T-helper 1 cell (primary cell): ENCODE measurements at regions not wholly inside any gene's neighbourhood (a gene's known extent, or its start where the extent isn't known, plus 50 kb on each side); places are given as distances from the start of the nearest gene placed in this dataset.
A peak's percentile ranks its signal among the peaks of the same experiment; 100 is the strongest.

Source experiments
- DNase-seq, 5 donors: peaks; one replicate each; pipeline ENCODE4 v3.0.0-alpha.2; 2012 to 2020

DNA sequence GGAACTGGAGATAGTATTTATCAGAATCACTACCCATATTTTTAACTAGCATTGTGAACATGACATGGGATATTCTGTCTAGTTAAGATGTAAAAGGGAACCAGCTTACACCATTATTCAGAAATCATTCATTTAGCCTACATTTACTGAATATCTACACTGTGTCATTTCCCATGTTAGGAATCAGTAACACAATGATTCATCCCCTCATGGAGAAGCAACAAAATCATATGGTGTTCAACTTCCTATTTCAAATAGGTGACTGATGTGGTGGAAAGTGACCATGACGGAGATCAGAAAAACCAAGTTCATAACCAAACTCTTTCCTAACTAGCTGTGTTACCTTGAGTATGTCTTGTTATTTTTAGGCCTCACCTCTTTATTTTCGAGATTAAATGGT is 550.0 kb upstream of the TUSC1 start:
- DNase-seq, result no peak

DNA sequence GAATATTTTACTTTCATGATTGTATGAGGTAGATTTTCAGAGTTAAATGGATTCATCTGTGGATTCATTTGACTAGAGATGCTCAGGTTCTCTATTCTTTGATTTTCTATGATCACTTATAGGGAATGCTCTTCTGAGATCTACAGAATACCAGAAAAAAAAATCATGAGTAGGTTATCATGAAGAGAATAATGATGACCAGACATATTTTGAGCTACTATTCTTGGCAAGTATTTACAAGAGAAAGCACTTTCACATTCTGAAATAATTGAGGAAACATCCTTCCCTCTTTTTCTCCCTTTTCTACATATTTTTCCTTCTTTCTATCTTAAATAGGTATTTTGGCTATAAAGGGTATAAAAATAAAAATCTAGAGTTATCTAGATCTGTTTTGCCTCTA is 543.0 kb upstream of the TUSC1 start:
- DNase-seq, result no peak

DNA sequence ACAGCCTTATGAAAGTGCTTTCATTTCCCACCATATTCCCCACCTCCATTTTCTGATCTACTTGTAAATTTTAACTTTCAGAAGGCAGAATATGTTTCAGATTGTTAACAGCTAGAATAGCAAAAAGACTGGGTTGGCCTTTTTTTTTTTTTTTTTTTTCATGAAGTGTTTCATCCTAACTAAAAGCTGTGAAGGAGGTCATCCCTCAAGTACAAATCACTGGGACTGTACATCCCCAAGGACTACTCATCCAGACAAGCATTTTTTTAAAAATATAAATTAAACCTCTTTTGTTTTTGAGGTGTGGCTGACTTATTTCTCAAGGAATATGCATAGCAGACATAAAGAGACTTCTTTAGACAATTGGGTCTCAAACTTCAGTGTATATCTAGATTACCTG is 542.1 kb upstream of the TUSC1 start:
- no peak for DNase-seq

DNA sequence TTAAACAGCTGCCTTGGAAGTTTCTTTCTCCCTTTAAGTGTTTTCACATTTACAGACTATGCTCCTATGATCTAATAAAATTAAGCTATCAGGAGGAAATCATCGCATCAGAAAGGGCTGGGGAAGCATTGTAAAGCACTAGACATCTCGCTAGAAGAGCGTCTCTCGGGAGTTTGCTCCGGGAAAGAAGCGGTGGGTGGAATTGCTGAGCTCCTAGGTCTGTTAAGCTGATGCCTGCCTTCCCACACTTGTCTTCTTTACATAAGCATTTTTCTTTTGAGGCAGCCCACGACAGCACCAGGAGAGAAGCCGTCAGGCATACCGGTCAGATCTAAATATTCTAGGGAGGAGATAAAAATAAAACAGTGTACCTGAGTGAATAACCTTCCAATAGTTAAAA is 541.7 kb upstream of the TUSC1 start:
- DNase-seq, result no peak

DNA sequence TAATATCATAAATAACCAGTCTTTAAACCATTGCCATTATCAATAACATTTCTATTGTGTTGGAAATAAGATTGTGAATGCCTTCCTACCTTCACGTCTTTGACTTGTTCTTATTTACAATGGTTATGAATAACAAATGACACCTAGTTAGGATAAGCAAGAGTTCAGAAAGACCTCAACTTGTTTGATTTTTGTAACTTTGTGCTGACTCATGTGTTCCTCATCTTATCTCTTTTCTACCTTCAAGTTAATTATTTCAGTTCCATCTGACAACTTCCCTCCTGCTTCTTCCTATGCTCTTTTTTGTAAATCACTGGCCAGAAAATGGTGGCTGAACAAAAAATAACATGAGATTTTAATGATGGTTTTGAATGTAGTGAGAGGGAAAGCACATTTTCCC is 538.5 kb upstream of the TUSC1 start:
- DNase-seq, result no peak

DNA sequence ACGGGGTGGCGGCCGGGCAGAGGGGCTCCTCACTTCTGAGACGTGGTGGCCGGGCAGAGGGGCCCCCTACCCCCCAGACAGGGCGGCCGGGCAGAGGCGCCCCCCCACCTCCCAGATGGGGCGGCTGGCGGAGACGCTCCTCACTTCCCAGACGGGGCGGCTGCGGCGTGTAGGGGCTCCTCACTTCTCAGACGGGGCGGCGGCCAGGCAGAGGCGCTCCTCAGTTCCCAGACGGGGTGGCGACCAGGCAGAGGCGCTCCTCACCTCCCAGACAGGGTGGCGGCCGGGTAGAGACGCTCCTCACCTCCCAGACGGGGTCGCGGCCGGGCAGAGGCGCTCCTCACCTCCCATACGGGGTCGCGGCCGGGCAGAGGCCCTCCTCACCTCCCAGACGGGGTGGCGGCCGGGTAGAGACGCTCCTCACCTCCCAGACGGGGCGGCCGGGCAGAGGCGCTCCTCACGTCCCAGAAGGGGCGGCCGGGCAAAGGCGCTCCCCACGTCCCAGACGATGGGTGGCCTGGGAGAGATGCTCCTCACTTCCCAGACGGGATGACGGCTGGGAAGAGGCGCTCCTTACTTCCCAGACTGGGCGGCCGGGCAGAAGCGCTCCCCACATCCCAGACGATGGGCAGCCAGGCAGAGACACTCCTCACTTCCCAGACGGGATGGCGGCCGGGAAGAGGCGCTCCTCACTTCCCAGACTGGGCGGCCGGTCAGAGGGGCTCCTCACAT is 536.6 kb upstream of the TUSC1 start:
- peak in 1 of 5 donors; percentile 0 for DNase-seq

DNA sequence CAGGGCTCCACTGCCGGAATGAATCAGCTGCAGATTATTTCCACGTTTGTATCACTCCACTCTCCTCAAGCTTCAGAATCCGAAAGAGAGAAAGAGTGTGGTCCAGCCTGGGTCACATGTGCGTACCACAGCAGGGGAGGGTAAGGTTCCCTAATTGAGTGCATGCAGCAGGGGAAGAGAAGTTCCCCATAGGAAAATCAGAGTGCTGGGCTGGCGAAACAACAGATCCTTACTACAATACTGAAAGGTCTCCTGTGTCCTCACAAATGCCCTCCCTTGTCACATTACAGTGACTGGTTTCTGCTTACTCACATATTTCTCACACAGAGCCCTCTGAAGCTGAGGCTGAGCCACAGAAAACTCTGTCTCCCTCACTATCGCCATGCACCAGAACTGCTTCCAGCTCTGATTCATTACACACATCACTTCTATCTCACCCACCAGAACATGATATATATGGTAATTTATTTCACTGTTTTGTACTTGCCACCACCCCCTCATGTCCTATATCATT is 532.2 kb upstream of the TUSC1 start:
- no peak for DNase-seq

DNA sequence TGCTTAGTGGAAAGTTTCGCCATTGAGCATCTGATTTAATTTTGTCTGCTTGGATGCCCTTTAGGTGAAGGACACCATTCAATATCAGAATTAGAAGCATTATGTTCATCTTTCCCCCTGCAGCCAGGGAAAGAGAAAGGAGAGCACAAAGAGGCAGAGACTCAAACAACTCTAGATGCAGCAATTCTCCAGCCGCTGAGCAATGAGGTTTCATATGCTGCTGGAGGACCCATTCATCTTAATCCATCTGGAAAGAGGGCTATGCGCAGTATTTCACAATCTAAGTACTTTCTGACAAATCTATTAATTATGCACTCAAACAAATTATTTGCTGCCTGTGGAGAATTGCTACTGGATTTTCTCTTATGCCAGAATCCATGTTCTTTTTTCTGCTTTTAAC is 527.0 kb upstream of the TUSC1 start:
- DNase-seq, result no peak

DNA sequence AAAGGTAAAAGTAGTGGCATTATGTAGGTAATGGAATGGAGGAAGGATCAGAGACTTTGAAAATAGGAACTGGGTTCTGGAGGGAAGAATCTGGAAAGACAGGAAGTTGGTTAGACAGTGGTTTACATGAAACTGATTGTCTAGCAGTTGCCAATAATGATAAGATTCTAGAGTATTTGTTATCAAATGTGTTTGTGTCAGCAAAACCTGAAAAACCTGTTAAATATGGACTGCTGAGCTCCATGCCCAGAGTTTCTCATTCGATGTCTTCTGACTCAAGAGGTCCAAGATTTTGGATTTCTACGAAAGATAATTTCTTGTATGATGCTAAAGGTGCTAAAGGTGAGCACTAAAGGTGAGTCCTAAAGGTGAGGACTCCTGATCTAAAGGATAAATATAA is 515.0 kb upstream of the TUSC1 start:
- no peak for DNase-seq

DNA sequence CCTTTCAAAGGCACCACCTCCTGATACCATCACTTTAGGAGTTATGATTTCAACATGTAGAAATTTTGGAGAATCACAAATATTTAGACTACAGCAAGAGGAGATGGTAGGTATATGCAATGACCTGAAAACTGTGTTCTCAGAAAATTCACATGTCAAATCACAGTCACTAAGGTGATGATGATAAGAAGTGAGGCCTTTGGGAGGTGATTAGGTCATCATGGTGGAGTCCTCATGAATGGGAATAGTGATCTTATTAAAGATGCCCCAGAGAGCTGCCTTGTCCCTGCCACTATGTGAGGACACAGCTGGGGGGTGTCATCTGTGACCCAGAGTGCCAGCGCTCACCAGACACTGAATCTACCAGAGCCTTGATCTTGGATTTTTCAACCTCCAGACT is 513.5 kb upstream of the TUSC1 start:
- DNase-seq, result no peak

DNA sequence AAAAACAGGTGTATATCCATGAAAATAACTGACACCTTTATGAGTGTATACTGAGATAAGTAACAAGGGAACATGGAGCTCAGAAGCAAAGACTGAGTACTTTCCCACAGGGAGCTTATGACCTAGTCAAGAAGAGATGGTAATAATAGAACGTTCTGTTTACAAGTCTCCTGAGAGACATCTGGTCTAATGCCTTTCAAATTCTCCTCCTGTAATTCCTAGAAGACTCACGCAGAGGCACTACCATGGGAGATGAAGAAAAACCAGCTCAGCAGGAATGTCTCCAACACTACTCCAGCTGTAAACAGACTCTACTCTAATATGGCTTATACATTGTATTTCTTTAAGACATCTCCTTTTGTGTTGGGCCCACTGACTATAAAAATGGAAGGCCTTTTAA is 503.6 kb upstream of the TUSC1 start:
- DNase-seq, result no peak

DNA sequence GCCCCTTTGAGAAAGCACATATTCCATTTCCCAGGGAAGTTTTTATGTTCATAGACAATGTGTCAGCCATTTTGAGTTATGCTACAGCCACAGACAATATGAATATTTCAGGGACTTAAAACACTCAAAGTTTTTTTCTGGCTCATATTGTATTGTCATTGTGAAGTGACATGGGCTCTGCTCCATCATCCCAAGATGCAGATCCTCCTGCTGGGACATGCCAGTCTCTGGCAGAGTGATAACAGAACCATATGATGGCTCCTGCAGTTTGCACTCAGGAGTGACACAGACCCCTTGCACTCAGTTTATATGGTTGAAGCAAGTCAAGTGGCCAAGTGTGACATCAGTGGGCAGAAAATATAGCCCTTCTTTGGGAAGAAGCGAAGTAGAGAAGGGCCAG is 498.4 kb upstream of the TUSC1 start:
- DNase-seq, result no peak

DNA sequence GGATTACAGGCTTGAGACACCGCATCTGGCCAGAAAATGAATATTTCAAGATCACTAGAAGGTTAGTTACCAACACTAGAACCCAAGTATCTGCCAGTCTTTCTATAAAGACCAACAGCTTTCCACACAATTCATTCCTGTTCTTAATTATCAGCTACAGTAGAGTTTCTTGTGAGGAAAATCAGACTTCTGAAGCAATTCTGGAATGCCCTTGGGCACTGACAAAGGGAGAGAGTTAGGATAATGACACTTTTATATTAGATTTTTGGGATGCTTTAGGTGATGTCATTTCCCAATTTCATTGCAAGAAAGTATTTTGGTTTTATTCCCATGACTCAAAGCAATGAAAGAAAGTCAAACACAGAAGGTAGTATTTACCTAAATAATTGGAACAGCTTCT is 497.0 kb upstream of the TUSC1 start:
- DNase-seq, result no peak

DNA sequence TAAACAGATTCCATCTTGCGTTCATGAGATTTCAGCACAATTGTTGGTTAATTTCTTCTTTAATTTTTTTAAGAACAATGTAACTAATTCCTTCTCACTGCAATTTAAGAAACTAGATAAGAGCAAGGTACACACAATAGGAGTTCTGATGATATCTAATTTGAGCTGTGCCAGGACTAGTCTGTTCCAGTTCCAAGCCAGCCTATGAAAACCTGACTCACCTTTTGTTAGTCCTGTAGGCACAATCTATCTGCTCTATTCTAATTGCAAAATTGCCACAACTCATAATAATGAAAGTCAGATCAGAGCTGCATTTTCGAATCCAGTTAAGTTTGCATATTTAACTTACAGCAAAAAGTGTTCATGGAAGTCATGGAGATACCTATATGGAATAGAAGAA is 494.1 kb upstream of the TUSC1 start:
- DNase-seq, result no peak

DNA sequence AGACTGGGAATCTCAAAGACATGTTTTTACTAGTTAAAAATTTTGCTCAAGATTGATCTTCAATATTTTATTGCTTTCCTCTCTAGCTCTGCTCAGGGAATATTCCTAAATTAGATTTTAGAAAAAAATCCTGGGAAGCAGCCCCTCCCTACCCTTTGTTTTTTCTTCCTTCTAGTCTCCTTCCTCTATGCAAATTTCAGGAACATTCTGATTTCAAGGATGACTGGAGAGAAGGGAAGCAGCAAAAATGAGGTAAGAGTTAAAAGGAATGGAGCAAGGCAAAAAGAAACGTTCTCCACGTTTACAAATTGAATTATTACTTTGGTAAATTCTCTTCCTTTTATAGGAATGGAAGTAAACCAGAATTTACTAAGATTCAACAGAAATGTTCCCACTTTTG is 493.4 kb upstream of the TUSC1 start:
- no peak for DNase-seq

DNA sequence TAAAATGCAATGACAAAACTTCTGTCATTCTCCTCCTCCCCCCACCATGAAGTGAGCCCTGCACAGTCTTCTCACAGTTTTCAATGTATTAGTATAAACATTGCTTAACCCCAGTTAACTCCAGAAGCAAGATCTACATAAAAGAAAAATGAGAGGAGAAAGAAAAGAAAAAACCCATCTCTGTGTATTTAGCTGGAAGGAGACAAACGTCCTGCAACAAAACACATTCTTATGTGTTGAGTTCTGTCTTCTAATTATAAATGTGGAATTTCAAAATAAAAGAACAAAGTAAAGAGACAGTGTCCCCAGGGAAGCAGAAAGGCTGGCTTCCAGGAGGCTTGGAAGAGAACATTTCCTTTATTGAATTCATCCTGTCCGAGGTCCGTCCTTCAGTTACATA is 491.9 kb upstream of the TUSC1 start:
- DNase-seq, result no peak

DNA sequence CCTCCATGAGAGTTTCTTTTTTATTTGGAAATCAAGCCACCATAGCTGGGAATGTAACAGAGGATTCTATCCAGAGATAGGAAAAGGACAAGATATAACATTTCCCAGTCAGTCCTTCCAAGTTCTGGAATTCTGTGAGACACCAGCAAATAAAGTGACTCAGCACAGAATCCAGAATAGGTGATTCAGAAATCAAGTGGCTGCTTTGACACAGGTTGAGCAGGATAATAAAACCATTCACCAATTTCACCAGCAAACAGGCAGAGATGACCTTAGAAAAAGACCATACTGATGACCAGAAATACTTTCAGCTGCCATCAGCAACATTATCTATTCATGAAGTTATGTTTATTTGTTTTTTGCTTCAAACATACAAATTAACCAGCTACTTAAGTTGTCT is 491.5 kb upstream of the TUSC1 start:
- DNase-seq, result no peak

DNA sequence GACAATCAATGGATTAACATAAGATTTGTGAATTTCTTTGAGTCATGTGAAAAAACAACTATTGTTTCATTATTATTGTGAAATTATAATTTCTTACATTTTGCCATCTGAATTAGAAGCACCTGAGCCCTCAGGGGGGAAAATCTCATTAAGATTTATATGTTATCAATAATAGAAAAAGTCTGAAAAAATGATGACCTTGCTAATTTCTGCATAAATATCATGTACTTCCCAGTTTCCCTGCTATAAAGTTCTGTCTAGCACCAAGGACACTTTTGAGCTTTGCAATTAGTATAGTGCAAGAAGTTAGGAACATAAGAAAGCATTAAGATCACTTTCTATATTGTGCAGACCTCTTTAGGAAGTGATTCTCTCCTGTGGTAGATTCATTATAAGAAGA is 488.3 kb upstream of the TUSC1 start:
- no peak for DNase-seq

DNA sequence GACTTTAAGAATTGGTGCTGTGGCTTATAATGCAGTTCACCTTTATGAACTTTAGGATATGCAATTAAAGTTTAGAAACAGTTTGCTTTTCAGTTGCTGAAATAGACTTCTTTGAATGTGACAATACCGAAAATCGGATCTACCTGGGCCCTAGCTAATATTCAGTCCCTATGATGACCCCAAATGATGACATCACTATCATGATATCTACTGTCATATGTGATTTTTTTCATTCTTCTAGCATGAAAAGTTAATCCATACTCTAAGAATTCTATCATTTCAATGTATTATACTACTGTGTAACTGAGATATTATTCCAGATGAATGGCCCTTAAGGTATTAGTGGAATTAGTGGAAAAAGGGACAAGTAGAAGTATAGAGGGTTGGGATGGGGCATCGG is 487.2 kb upstream of the TUSC1 start:
- DNase-seq, result no peak

DNA sequence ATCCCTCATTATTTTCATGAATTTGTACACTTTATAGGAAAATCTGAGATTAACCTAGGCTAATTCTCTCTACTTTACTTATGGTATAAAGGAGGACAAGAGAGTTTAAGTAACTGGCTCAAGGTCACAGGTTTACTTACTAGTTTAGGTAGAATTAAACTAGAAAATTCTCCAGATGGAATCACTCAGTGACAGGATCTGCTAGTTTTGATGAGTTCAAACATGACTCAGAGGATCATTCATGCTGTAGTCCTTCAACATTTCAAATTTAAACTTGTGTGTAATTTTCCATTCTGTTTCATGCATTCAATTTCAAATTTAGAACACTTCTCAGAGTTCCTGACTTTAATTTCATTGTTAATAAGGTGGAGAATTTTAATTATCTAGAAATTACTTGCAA is 485.7 kb upstream of the TUSC1 start:
- no peak for DNase-seq

DNA sequence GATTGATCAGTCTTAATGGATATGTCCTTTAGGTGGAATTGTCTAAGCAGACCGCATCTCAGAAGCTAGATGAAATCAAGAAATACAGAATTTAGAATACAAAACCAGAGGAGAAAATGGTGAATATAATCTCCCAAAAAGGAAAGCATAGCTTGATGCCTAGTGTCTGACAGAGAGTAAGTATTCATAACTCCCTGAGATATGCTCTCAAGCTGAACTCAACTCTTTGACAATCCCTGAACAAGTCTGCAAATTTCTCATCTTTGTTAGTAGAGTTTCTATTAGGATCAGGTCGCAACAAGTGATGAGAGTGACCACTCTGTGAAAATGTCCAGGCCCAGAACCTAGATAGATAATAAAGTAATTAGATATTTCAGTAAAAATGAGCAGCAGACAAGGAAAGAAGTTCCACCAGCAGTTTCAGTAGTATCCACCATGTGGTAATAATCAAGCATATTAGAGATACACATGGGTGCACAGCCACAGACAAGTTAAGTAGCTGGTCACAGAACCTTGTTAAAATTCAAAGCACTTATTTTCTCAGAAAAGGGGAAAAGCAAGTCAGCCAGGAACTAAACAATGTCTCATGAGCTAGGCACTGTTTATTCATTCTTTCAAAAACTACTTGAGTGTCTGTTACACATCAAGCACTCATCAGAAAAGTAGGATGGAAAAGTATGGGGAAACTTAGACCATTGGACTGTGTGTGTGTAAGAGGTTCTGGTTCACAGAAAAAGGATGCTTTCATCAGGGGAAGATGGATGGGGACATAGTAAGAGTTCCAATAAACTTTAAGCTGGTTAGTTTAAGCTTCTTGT is 481.5 kb upstream of the TUSC1 start:
- no peak for DNase-seq

DNA sequence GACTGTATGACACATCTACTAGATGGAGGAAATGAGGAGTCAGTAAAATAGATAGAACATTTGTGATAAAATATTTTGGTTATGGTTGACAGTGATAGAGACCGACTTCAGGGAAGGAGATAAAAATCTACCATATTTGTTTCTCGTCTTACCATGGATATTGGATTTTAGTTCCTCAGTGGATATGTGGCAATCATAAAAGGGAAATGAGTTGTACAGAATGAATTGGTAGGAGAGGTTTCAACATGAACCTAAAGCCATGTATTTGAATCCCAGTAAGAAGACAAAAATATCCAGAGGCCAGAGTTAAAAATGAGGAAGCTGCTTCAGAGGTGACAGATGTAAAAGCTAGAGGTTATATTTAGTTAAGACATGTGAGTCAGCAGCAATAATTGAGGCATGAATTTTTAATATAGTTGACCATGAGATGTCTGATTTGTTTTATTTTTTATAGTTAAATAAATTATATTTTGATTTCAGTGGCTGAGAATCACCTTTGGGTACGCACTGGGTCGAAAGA is 480.4 kb upstream of the TUSC1 start:
- DNase-seq, result no peak

DNA sequence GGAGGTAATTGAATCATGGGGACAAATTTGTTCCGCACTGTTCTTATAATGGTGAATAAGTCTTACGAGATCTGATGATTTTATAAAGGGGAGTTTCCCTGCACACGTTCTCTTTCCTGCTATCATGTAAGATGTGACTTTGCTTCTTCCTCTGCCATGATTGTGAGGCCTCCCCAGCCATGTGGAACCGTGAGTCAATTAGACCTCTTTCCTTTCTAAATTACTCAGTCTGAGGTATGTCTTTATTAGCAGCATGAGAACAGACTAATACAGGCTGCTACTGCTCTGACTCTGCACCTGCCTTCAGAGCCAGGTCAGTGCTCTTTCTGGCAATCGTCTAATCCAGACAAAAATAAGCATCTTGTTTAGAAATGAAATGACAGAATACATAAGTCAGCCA is 479.2 kb upstream of the TUSC1 start:
- no peak for DNase-seq

DNA sequence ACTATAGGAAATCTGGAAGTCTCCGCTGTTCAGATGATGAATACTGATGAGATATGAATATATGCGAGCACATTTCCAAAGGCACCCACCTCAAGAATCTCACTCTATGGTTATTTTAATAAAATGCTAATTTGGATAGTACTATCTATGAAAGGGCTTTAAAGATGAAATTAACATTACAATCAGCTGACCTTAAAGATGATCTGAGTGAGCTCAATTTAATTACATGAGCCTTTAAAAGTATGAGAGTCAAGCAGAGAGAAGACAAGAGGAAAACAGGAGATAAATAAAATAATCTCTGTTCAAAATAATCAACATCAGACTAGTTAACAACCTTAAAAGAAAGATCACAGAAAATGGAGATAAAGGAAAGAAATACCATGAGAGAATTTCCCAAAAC is 474.1 kb upstream of the TUSC1 start:
- DNase-seq, result no peak
